OCI-LY3 (cell line): ENCODE measurements at regions not wholly inside any gene's neighbourhood (a gene's known extent, or its start where the extent isn't known, plus 50 kb on each side); places are given as distances from the start of the nearest gene placed in this dataset.

Experiments
- H2AFZ ChIP-seq: fragments of 200-600, 300-600 bp; shearing (Covaris generic); 2 replicates; pipeline ENCODE4 v1.6.0; 2014; ENCODE audit warnings: antibody characterized with exemption, low read depth, low read length
- H3K27ac ChIP-seq: fragments of 200-600, 300-600 bp; sonication (generic); 2 replicates; pipeline ENCODE4 v1.5.1; 2014; ENCODE audit warnings: mild to moderate bottlenecking, low read length, moderate library complexity, mixed read lengths
- H3K27me3 ChIP-seq: fragments of 200-600, 300-600 bp; sonication (generic); 2 replicates; pipeline ENCODE4 v1.6.1; 2014; ENCODE audit warnings: low read depth, low read length, mixed read lengths
- H3K36me3 ChIP-seq: fragments of 200-600, 300-600 bp; sonication (generic); replicated peaks from 2 replicates; pipeline ENCODE3; 2014; ENCODE audit warnings: low read depth, low read length, mixed read lengths
- H3K4me1 ChIP-seq: fragments of 300-600, 200-600 bp; sonication (generic); 2 replicates; pipeline ENCODE4 v1.6.1; 2014; ENCODE audit warnings: low read length, mixed read lengths
- H3K4me2 ChIP-seq: fragments of 200-600, 300-600 bp; sonication (generic); 2 replicates; pipeline ENCODE4 v1.6.1; 2014; ENCODE audit warnings: low read length, mixed read lengths
- H3K4me3 ChIP-seq: fragments of 300-600, 200-600 bp; sonication (generic); 2 replicates; pipeline ENCODE4 v1.5.1; 2014; ENCODE audit warnings: antibody characterized with exemption, mild to moderate bottlenecking, low read length, moderate library complexity
- H3K79me2 ChIP-seq: fragments of 300-600, 200-600 bp; shearing (Covaris generic); 2 replicates; pipeline ENCODE4 v1.6.1; 2014; ENCODE audit warnings: mild to moderate bottlenecking, low read length, mixed read lengths
- H3K9ac ChIP-seq: fragments of 300-600, 200-600 bp; shearing (Covaris generic); 2 replicates; pipeline ENCODE4 v1.6.0; 2014; ENCODE audit warnings: mild to moderate bottlenecking, low read length, moderate library complexity
- H3K9me3 ChIP-seq: fragments of 200-600, 300-600 bp; shearing (Covaris generic); 2 replicates; pipeline ENCODE4 v1.6.1; 2014; ENCODE audit warnings: low read length, mixed read lengths; ENCODE audit not compliant: insufficient read depth
- H4K20me1 ChIP-seq: fragments of 200-600, 300-600 bp; sonication (generic); 2 replicates; pipeline ENCODE4 v1.6.1; 2016; ENCODE audit warnings: low read length, mixed read lengths; ENCODE audit not compliant: insufficient read depth
- EZH2phosphoT487 ChIP-seq: fragments of 200-600 bp; shearing (Covaris generic); IDR thresholded peaks from 2 replicates; pipeline ENCODE4 v1.6.1; 2018; ENCODE audit warnings: antibody characterized with exemption, mixed run types, low read depth
- TF ChIP-seq, protein P1 (sequence below): fragments of 200-600, 300-600 bp; sonication (generic); IDR thresholded peaks from 2 replicates; pipeline ENCODE4 v1.5.1; 2014; ENCODE audit warnings: antibody characterized with exemption, low read length, low read depth

GRCh38 chr13:24606486-24607170 is 73.6 kb upstream of the ATP12A start:
- no peak overlapping the region for H3K4me2 ChIP-seq
- no peak overlapping the region for H3K4me3 ChIP-seq
- H3K9me3 ChIP-seq = no peaks in the 10 kb centered on the region
- H3K36me3 ChIP-seq = no peaks in the 10 kb centered on the region
- no peaks in the 10 kb centered on the region for H4K20me1 ChIP-seq
- no peak overlapping the region for H3K9ac ChIP-seq
- H3K4me1 ChIP-seq = peaks cover 9% of the 10 kb centered on the region
- no peaks in the 10 kb centered on the region for H3K27me3 ChIP-seq
- no peaks in the 10 kb centered on the region for H3K79me2 ChIP-seq
- H2AFZ ChIP-seq = peak overlapping the region; percentile 93
- no peak for TF ChIP-seq EZH2phosphoT487
- TF ChIP-seq, protein P1, sequence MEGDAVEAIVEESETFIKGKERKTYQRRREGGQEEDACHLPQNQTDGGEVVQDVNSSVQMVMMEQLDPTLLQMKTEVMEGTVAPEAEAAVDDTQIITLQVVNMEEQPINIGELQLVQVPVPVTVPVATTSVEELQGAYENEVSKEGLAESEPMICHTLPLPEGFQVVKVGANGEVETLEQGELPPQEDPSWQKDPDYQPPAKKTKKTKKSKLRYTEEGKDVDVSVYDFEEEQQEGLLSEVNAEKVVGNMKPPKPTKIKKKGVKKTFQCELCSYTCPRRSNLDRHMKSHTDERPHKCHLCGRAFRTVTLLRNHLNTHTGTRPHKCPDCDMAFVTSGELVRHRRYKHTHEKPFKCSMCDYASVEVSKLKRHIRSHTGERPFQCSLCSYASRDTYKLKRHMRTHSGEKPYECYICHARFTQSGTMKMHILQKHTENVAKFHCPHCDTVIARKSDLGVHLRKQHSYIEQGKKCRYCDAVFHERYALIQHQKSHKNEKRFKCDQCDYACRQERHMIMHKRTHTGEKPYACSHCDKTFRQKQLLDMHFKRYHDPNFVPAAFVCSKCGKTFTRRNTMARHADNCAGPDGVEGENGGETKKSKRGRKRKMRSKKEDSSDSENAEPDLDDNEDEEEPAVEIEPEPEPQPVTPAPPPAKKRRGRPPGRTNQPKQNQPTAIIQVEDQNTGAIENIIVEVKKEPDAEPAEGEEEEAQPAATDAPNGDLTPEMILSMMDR = no peak
- H3K27ac ChIP-seq = no peak overlapping the region

DNA sequence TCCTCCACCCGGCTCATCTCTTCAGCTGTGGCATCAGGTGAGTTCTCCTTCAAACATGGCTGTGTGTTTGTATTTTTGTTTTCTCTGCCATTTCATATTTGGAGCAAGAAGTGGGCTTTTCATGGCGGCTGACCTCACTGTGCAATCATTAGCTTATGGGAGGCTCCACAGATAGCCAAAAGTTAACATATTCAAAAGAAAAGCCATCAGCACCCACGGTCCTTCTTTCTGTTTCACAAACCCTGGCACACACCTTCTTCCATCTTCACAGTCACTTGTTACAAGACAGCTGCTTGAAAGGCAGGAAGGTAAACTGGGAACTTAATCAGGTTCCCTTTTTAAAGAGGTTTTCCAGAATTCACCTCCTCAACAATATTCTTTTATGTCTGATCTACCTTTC is 69.3 kb upstream of the ATP12A start:
- Histone ChIP-seq H3K4me3 (no peak overlapping the region), H3K4me1 (peaks cover 4% of the 10 kb centered on the region), H3K36me3 (no peaks in the 10 kb centered on the region), H3K9ac (no peak overlapping the region), H3K27ac (no peak overlapping the region), H4K20me1 (no peaks in the 10 kb centered on the region), H3K27me3 (no peaks in the 10 kb centered on the region), H3K4me2 (no peak overlapping the region), H3K79me2 (no peaks in the 10 kb centered on the region), H2AFZ (no peak overlapping the region), H3K9me3 (no peaks in the 10 kb centered on the region)
- TF ChIP-seq, protein P1 = no peak
- no peak for TF ChIP-seq EZH2phosphoT487

DNA sequence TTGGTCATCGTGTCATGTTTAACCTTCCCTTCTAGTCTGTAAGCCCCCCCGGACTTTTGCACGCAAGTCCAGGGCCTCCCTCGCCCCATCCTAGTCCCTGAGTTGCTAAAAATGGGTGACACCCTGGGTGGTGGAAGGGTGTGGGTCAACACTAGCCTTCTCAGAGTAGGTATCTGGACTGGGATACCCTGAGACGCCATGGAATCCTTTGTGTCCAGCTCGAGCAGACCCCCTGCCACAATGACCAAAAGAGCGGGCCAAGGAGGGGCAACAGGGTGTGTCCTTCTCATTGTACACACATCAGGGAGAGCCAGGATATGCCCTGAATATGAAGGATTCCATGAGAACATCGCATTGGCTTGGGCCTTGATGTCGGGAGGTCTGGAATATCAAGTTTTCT is 67.5 kb upstream of the ATP12A start:
- Histone ChIP-seq H3K4me1 (no peaks in the 10 kb centered on the region), H3K9ac (no peak overlapping the region), H3K4me2 (no peak overlapping the region), H2AFZ (no peak overlapping the region), H3K27me3 (no peaks in the 10 kb centered on the region), H4K20me1 (no peaks in the 10 kb centered on the region), H3K9me3 (no peaks in the 10 kb centered on the region), H3K4me3 (no peak overlapping the region), H3K27ac (no peak overlapping the region), H3K36me3 (no peaks in the 10 kb centered on the region), H3K79me2 (no peaks in the 10 kb centered on the region)
- TF ChIP-seq, protein P1 = no peak
- TF ChIP-seq EZH2phosphoT487 = no peak

- Histone ChIP-seq H3K9me3 (no peaks in the 10 kb centered on the region), H3K27ac (no peak overlapping the region), H3K79me2 (no peaks in the 10 kb centered on the region), H3K36me3 (no peaks in the 10 kb centered on the region), H2AFZ (no peak overlapping the region), H3K4me3 (no peak overlapping the region), H4K20me1 (no peaks in the 10 kb centered on the region), H3K27me3 (no peaks in the 10 kb centered on the region), H3K4me1 (no peaks in the 10 kb centered on the region), H3K4me2 (no peak overlapping the region), H3K9ac (no peak overlapping the region)
- TF ChIP-seq, protein P1 = no peak
- TF ChIP-seq EZH2phosphoT487 = no peak
These were observed 67.1 kb upstream of the ATP12A start for GRCh38 chr13:24613128-24613527.
